ENCODE measurements at regions not wholly inside any gene's neighbourhood (a gene's known extent, or its start where the extent isn't known, plus 50 kb on each side); places are given as distances from the start of the nearest gene placed in this dataset.

DNA sequence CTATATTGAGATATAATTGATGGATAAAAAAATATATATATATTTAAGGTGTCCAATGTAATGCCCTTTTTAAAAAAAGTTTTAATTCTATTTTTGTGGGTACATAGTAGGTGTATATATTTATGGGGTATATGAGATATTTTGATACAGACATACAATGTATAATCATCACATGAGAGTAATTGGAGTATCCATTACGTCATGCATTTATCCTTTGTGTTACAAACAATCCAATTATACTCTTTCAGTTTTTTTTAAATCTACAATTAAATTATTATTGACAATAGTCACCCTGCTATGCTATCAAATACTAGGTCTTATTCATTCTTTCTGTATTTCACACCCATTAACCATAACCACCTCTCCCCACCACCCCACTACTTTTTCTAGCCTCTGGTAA is 66.3 kb upstream of the DIPK2B start:
- CTCF ChIA-PET = no interaction called here
- TF ChIP-seq CTCF (IDR thresholded peaks at IDR 0.05; ENCODE audit: insufficient read depth, low read depth, low read length) = no peak
- no peaks in the 10 kb centered on the region for H3K36me3 ChIP-seq (ENCODE audit: control insufficient read depth, insufficient read depth, low read length)
- H3K27me3 ChIP-seq (ENCODE audit: control insufficient read depth, insufficient read depth, low read length) = no peaks in the 10 kb centered on the region
- POLR2A ChIA-PET = no interaction called here
- H3K4me3 ChIP-seq (ENCODE audit: low read depth, low read length) = no peak overlapping the region
- no peak for DNase-seq (ENCODE audit: low read depth)

DNA sequence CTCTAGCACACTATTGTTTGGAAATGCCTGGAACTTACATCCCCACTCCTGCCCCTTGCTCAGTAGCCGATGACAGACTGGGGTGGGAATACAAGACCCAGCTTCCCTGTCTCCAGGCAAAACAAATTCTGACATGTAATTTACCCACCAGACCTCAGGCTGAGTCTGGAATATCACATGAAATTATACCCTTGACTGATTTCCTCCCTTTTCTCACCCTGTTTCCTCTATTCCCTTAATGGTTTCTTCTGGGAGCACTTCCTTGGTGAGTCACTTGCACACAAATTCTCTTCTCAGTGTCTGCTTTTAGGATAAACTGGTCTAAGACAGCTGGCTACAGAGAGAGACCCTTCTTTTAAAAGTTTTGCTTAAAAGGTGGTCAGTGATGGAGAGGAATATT is 65.8 kb upstream of the DIPK2B start:
- no peaks in the 10 kb centered on the region for H3K36me3 ChIP-seq (ENCODE audit: control insufficient read depth, insufficient read depth, low read length)
- no peaks in the 10 kb centered on the region for H3K27me3 ChIP-seq (ENCODE audit: control insufficient read depth, insufficient read depth, low read length)
- no peak overlapping the region for H3K4me3 ChIP-seq (ENCODE audit: low read depth, low read length)
- ChIA-PET CTCF (no interaction called here), POLR2A (no interaction called here)
- TF ChIP-seq CTCF (IDR thresholded peaks at IDR 0.05; ENCODE audit: insufficient read depth, low read depth, low read length) = no peak
- no peak for DNase-seq (ENCODE audit: low read depth)

GRCh38 chrX:45264865-45265264 is 64.2 kb upstream of the DIPK2B start:
- TF ChIP-seq CTCF (IDR thresholded peaks at IDR 0.05; ENCODE audit: insufficient read depth, low read depth, low read length) = no peak
- no peak for DNase-seq (ENCODE audit: low read depth)
- ChIA-PET CTCF (no interaction called here), POLR2A (no interaction called here)
- no peaks in the 10 kb centered on the region for H3K27me3 ChIP-seq (ENCODE audit: control insufficient read depth, insufficient read depth, low read length)
- no peak overlapping the region for H3K4me3 ChIP-seq (ENCODE audit: low read depth, low read length)
- H3K36me3 ChIP-seq (ENCODE audit: control insufficient read depth, insufficient read depth, low read length) = no peaks in the 10 kb centered on the region

GRCh38 chrX:45261471-45261870 is 60.8 kb upstream of the DIPK2B start:
- no peak for DNase-seq (ENCODE audit: low read depth)
- Histone ChIP-seq H3K36me3 (ENCODE audit: control insufficient read depth, insufficient read depth, low read length) (no peaks in the 10 kb centered on the region), H3K4me3 (ENCODE audit: low read depth, low read length) (no peak overlapping the region), H3K27me3 (ENCODE audit: control insufficient read depth, insufficient read depth, low read length) (no peaks in the 10 kb centered on the region)
- POLR2A ChIA-PET = no interaction called here
- TF ChIP-seq CTCF (IDR thresholded peaks at IDR 0.05; ENCODE audit: insufficient read depth, low read depth, low read length) = no peak
- CTCF ChIA-PET = no interaction called here

DNA sequence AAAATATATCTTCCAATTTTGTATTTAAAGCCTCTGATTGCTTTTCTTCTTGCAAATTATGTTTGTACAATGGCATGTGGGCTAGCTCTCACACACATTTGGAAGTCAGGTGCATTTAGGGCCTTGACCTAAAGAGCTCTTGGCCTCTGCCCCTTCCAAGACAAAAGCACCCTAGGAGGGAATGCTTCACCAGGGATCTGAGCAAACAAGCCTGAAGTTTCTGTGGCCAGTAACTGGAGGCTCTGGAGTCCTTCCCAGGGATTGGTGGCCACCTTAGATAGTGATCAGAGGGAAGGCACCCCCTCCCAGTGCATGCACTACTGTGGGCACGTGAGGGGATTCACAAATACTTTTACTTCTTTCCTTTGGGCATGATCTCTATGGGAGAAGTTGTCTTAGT is 60.3 kb upstream of the DIPK2B start:
- CTCF ChIA-PET = no interaction called here
- POLR2A ChIA-PET = no interaction called here
- Histone ChIP-seq H3K27me3 (ENCODE audit: control insufficient read depth, insufficient read depth, low read length) (no peaks in the 10 kb centered on the region), H3K36me3 (ENCODE audit: control insufficient read depth, insufficient read depth, low read length) (no peaks in the 10 kb centered on the region), H3K4me3 (ENCODE audit: low read depth, low read length) (no peak overlapping the region)
- DNase-seq (ENCODE audit: low read depth) = no peak
- no peak for TF ChIP-seq CTCF (IDR thresholded peaks at IDR 0.05; ENCODE audit: insufficient read depth, low read depth, low read length)

Measured in BJ (cell line).